Breast epithelium (tissue), 4 donors: ENCODE measurements at regions not wholly inside any gene's neighbourhood (a gene's known extent, or its start where the extent isn't known, plus 50 kb on each side); places are given as distances from the start of the nearest gene placed in this dataset.
"Not testable (repeated sequence)": the region's sequence is repeated elsewhere in the genome, so short reads cannot be mapped to it uniquely, and the experiment has no call there.

Source experiments
- DNase-seq, 2 donors: peaks; one replicate each; pipeline ENCODE4 v3.0.0-alpha.2; 2019; ENCODE audit warnings: low spot score in 2 of 2
- H3K27ac ChIP-seq, 2 donors: fragments of 200-600 bp; sonication (generic) in 1 of 2; one replicate each; pipeline ENCODE4 v1.5.1; 2016 to 2019; ENCODE audit warnings: mild to moderate bottlenecking in 1 of 2
- H3K27me3 ChIP-seq, 2 donors: fragments of 200-600 bp; sonication (generic) in 1 of 2; one replicate each; pipeline versions ENCODE4 v1.5.1 to v1.6.0; 2017 to 2019; ENCODE audit warnings: control low read depth in 1 of 2, mild to moderate bottlenecking in 1 of 2
- H3K36me3 ChIP-seq: fragments of 200-600 bp; one replicate; pipeline ENCODE4 v1.5.1; 2019
- H3K4me1 ChIP-seq, 2 donors: fragments of 200-600 bp; sonication (generic); one replicate each; pipeline ENCODE4 v1.5.1; 2016 to 2019; ENCODE audit warnings: control low read depth in 1 of 2
- H3K4me3 ChIP-seq, 3 donors: fragments of 200-600 bp; sonication (generic); 1 replicate in 2 of 3; 2 replicates in 1 of 3; pipeline ENCODE4 v1.5.1; 2016 to 2019; ENCODE audit warnings: mild to moderate bottlenecking in 3 of 3, moderate library complexity in 2 of 3
- H3K9me3 ChIP-seq, 2 donors: fragments of 200-600 bp; sonication (generic) in 1 of 2; one replicate each; pipeline ENCODE4 v1.5.1; 2016 to 2019; ENCODE audit warnings: control low read depth in 1 of 2
- POLR2A ChIP-seq: fragments of 450-650 bp; IDR thresholded peaks from one replicate; pipeline ENCODE4 v1.6.1; 2016; ENCODE audit warnings: antibody characterized with exemption, mild to moderate bottlenecking, moderate library complexity
- POLR2AphosphoS5 ChIP-seq, 3 donors: sonication (generic); formaldehyde crosslinking; IDR thresholded peaks; one replicate each; pipeline ENCODE4 v1.6.1; 2017; ENCODE audit warnings: antibody characterized with exemption in 3 of 3
- intact Hi-C: fragments of 100-400 bp; cut with DNase I; formaldehyde crosslinking; loops from one replicate; pipeline ENCODE4 v1.15.1; 2023; ENCODE audit warnings: low total_unique reads
- TF ChIP-seq, protein P1 (sequence below), 3 donors: fragments of 450-650 bp; IDR thresholded peaks; one replicate each; pipeline ENCODE4 v1.5.1; 2016 to 2017; ENCODE audit warnings: antibody characterized with exemption in 3 of 3, mild to moderate bottlenecking in 3 of 3, moderate library complexity in 3 of 3

- no peaks in the 10 kb centered on the region for H3K4me1 ChIP-seq
- DNase-seq, result no peak
- H3K27me3 ChIP-seq, result peaks cover 0 to 6% of the 10 kb centered on the region in 2 donors
Observed at GRCh38 chr22:48418831-48419230, 1408.8 kb downstream of the BRD1 start.

DNA sequence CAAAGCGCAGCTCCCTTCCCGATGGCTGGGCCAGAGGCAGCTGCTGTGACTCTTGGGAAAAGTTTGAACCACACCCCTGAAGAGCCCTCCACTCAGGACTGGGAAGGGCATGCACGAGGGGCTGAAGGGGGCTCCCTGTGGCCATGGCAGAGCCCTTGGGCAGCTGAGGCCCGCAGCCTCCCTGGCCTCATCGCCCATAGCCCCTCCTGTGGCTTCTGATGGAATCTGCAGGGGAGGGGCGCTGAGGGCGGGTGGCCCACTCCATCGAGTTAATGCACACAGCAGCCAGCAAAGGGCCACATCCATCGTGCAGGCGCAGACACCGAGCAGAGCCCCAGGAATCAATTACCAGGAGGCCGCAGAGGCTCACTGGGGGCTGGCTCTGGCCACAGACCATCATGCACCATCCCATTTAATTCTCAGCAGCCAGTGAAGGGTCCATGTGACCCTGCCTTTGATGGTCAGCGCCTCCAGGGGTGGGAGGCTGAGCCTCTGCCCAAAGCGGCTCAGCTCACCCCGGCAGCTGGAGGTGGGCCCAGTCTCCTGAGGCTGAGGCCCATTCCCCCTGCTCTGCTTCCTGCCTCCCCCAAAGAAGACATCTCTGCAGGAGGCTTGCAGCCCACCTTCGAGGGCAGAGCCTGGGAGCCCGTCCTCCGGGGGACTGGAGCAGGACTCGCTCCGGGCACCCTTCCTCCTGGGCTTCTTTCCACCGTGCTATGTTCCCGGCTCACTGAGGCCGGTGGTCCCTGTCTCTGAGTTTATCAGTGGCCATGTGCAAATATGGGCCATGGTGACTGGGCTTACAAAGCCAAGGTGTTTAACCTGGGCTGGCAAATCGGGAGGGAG, 1410.2 kb downstream of the BRD1 start:
- TF ChIP-seq POLR2AphosphoS5 (IDR thresholded peaks at IDR 0.05) (no peak), POLR2A (no peak)
- TF ChIP-seq, protein P1, sequence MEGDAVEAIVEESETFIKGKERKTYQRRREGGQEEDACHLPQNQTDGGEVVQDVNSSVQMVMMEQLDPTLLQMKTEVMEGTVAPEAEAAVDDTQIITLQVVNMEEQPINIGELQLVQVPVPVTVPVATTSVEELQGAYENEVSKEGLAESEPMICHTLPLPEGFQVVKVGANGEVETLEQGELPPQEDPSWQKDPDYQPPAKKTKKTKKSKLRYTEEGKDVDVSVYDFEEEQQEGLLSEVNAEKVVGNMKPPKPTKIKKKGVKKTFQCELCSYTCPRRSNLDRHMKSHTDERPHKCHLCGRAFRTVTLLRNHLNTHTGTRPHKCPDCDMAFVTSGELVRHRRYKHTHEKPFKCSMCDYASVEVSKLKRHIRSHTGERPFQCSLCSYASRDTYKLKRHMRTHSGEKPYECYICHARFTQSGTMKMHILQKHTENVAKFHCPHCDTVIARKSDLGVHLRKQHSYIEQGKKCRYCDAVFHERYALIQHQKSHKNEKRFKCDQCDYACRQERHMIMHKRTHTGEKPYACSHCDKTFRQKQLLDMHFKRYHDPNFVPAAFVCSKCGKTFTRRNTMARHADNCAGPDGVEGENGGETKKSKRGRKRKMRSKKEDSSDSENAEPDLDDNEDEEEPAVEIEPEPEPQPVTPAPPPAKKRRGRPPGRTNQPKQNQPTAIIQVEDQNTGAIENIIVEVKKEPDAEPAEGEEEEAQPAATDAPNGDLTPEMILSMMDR (IDR thresholded peaks at IDR 0.05), result no peak
- intact Hi-C loops, result no loop called here
- H3K27ac ChIP-seq, result no peak overlapping the region
- H3K9me3 ChIP-seq, result no peaks in the 10 kb centered on the region
- no peaks in the 10 kb centered on the region for H3K4me1 ChIP-seq
- peak in 1 of 2 donors; percentile 31 for DNase-seq
- H3K4me3 ChIP-seq, result no peak overlapping the region
- H3K27me3 ChIP-seq, result peaks cover 0 to 6% of the 10 kb centered on the region in 2 donors
- H3K36me3 ChIP-seq, result no peaks in the 10 kb centered on the region

More at GRCh38 chr22:48418831-48419230, 1408.8 kb downstream of the BRD1 start:
- no peaks in the 10 kb centered on the region for H3K9me3 ChIP-seq
- H3K36me3 ChIP-seq, result no peaks in the 10 kb centered on the region
- H3K4me3 ChIP-seq, result no peak overlapping the region
- intact Hi-C loops, result no loop called here
- TF ChIP-seq, protein P1 (IDR thresholded peaks at IDR 0.05), result no peak
- TF ChIP-seq POLR2A (no peak), POLR2AphosphoS5 (IDR thresholded peaks at IDR 0.05) (no peak)
- H3K27ac ChIP-seq, result no peak overlapping the region

DNA sequence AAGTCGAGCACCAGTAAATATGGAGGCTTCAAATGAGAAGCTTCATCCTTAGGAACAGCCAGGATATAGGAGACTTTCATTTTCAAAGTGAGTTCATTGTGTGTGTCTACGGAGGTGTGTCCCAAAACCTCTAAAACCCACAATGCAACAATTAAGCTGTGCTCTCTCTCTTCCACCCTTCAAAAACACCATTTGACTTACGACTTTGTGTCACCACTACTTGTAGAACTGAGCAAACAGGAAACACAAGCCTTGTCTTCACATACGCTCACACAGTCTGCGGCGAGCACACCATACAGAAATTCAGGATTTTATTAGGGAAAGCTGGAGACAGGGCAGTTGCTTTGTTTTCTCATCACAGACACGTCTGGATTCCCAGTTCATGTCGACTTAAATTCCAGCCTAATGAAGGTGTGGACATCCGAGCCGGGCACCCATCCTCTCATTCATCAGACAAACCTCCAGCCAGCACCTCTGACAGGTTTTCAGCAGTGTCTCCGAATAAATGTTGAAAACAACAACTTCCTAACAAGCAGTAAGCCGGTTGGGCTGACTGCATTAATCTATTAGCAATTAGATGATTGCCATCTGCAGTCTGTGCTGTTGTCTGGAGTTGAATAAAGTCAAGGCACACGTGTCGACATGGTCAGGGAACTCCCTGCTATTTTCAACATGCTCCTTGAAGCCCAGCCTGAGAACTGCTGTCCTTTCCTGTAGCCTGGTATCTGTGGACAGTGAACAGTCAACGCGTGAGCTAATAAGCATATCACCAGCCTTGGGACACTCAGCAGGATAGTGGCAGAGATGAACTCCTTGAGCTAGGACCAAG, 1411.1 kb downstream of the BRD1 start:
- DNase-seq, result no peak
- Histone ChIP-seq H3K4me1 (no peaks in the 10 kb centered on the region), H3K4me3 (no peak overlapping the region), H3K36me3 (no peaks in the 10 kb centered on the region), H3K9me3 (no peaks in the 10 kb centered on the region), H3K27me3 (peaks cover 0 to 8% of the 10 kb centered on the region in 2 donors), H3K27ac (no peak overlapping the region)
- TF ChIP-seq POLR2A (no peak), POLR2AphosphoS5 (IDR thresholded peaks at IDR 0.05) (no peak)
- TF ChIP-seq, protein P1 (IDR thresholded peaks at IDR 0.05), result no peak
- intact Hi-C loops, result no loop called here

GRCh38 chr22:48415520-48415919, 1412.2 kb downstream of the BRD1 start:
- no peaks in the 10 kb centered on the region for H3K4me1 ChIP-seq
- no peaks in the 10 kb centered on the region for H3K36me3 ChIP-seq
- H3K9me3 ChIP-seq, result no peaks in the 10 kb centered on the region
- peak in 1 of 2 donors; percentile 24 for DNase-seq
- TF ChIP-seq POLR2AphosphoS5 (IDR thresholded peaks at IDR 0.05) (no peak), POLR2A (no peak)
- TF ChIP-seq, protein P1 (IDR thresholded peaks at IDR 0.05), result no peak
- H3K27me3 ChIP-seq, result peaks cover 0 to 15% of the 10 kb centered on the region in 2 donors
- no peak overlapping the region for H3K4me3 ChIP-seq
- H3K27ac ChIP-seq, result no peak overlapping the region
- intact Hi-C loops, result no loop called here

GRCh38 chr22:48414651-48415050, 1413.0 kb downstream of the BRD1 start:
- Histone ChIP-seq H3K27ac (no peak overlapping the region), H3K4me3 (no peak overlapping the region), H3K27me3 (peaks cover 0 to 15% of the 10 kb centered on the region in 2 donors), H3K9me3 (no peaks in the 10 kb centered on the region), H3K4me1 (no peaks in the 10 kb centered on the region), H3K36me3 (no peaks in the 10 kb centered on the region)
- intact Hi-C loops, result no loop called here
- peak in 1 of 2 donors; percentile 25 for DNase-seq
- no peak for TF ChIP-seq POLR2AphosphoS5 (IDR thresholded peaks at IDR 0.05)
- no peak for TF ChIP-seq POLR2A
- TF ChIP-seq, protein P1 (IDR thresholded peaks at IDR 0.05), result no peak

GRCh38 chr22:48412931-48413330, 1414.7 kb downstream of the BRD1 start:
- H3K9me3 ChIP-seq, intact Hi-C loops, H3K4me3 ChIP-seq, H3K4me1 ChIP-seq, H3K27ac ChIP-seq, H3K36me3 ChIP-seq: not testable (repeated sequence)
- H3K27me3 ChIP-seq, result peaks cover 0 to 19% of the 10 kb centered on the region in 2 donors
- peak in 1 of 2 donors; percentile 35 for DNase-seq
